GM21390 (cell line): ENCODE measurements at regions not wholly inside any gene's neighbourhood (a gene's known extent, or its start where the extent isn't known, plus 50 kb on each side); places are given as distances from the start of the nearest gene placed in this dataset.
"Not testable (repeated sequence)": the region's sequence is repeated elsewhere in the genome, so short reads cannot be mapped to it uniquely, and the experiment has no call there.

Experiments
- ATAC-seq: cut with Tn5 transposase; IDR thresholded peaks from one replicate; pipeline ENCODE4 v1.9.1; 2021; ENCODE audit not compliant: unreplicated experiment

GRCh38 chr10:125407557-125407956 lies 247.2 kb upstream of the CTBP2 start:
- ATAC-seq, result no peak

GRCh38 chr10:125407000-125407502 lies 246.7 kb upstream of the CTBP2 start:
- ATAC-seq, result no peak

DNA sequence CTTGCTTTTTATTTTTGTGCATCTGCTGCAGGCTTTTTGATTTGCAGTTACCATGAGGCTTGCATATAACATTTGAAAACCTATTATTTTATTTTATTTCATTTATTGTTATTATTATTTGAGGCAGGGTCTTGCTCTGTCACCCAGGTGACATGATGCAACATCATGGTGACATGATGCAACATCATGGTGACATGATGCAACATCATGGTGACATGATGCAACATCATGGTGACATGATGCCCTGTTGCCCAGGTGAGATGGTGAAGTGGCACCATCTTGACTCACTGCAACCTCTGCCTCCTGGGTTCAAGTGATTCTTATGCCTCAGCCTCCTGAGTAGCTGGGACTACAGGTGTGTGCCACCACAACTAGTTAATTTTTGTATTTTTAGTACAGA lies 244.5 kb upstream of the CTBP2 start:
- not testable (repeated sequence) for ATAC-seq

GRCh38 chr10:125401462-125401861 lies 241.1 kb upstream of the CTBP2 start:
- ATAC-seq, result no peak

GRCh38 chr10:125399289-125399688 lies 238.9 kb upstream of the CTBP2 start:
- ATAC-seq, result no peak

DNA sequence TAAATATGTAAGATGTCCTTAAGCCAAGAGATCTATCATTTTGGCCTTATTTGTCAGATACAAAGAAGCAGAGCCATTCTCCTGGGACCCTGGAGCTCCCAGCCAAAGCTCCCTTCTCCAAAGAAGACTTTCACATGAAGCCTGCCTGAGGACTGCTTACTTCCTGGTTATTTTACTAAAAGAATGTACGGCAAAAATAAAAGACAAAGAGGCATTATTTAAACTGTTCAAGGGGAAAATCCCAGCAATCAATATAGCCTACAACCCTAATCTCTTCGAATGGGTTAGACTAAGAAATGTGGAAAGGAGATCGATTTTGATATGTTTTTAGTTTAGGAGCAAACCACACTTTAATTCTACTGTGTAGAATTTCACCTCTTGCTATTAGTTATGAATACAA lies 237.9 kb upstream of the CTBP2 start:
- ATAC-seq, result no peak

- no peak for ATAC-seq
These were observed 237.2 kb upstream of the CTBP2 start for GRCh38 chr10:125397608-125398007.

- no peak for ATAC-seq
These were observed 236.3 kb upstream of the CTBP2 start for GRCh38 chr10:125396676-125397075.

GRCh38 chr10:125392609-125393008 lies 232.2 kb upstream of the CTBP2 start:
- ATAC-seq, result no peak

GRCh38 chr10:125392154-125392553 lies 231.8 kb upstream of the CTBP2 start:
- ATAC-seq, result no peak

DNA sequence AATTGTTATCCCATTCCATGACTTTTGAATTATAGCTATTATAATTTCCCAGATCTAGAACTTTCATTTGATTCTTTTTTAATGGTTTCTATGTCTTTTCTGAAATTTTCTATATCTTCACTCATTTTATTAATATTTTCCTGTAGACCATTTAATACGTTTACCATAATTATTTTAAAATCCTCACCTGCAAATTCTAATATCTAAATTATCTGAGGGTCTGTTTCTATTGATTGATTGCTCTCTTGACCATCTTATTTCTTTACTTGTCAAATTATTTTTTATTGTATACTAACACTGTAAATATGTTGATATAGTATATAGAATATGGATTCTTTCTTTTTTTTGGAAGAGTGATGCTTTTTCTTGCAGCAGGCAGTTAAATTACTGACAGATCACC lies 229.3 kb upstream of the CTBP2 start:
- no peak for ATAC-seq

- no peak for ATAC-seq
These were observed 219.2 kb upstream of the CTBP2 start for GRCh38 chr10:125379592-125379991.

DNA sequence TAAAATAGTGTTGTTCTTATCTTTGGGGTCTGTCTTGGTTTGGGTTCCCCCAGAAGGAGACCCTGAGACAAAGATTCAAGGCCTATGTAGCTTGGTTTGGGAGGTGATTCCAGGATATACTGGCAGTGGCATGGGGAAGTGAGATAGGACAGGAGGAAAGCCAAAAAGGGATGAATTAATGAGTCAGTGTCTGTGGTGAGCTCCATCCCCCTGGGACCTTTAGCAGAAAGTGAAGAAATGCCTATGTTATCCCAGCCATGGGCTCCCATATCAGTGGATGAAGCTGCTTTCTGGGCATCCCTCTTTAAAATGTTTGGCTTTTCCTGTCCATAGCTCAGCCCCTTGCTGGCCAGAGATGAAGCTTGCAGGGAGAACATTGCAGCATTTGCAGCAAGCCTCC lies 217.0 kb upstream of the CTBP2 start:
- ATAC-seq, result no peak

DNA sequence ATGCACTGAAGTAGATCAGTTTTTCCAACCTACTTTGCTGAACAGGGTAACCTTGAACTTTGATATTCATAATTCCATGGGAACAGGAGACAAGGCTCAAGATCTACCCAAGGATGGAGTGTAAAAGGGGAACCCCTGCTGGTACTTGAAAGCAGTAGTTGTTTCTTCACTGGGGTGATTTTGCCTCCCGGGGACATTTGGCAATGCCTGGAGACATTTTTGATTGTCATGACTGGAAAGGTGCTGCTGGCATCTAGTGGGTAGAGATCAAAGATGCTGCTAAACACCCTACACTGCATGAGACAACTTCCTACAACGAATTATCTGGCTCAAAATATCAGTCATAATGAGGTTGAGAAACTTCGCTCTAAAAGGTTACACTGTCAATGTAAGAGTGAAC lies 214.8 kb upstream of the CTBP2 start:
- no peak for ATAC-seq

- no peak for ATAC-seq
These were observed 213.2 kb upstream of the CTBP2 start for GRCh38 chr10:125373546-125373945.

DNA sequence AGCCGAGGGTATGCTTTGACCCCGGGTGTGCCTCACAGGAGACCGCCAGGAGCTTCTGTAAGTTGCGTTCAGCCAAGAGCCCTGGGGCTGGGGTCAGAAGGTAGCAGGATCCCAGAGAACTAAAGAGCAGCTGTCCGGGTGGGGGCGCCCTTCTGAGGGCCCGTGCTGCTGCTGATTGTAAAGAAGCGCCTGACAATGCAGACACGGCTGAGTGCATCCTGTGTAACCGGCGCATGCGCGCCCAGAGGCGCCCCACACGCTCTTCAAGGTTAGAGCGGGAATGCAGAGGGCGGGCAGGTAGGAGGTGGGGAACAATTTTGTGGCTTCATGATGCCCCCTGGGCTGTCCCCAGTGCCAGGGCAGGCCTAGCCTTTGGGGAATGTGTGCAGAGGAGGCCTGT lies 210.2 kb upstream of the CTBP2 start:
- ATAC-seq, result no peak

GRCh38 chr10:125369382-125370326 lies 209.3 kb upstream of the CTBP2 start:
- no peak for ATAC-seq

- no peak for ATAC-seq
These were observed 207.8 kb upstream of the CTBP2 start for GRCh38 chr10:125368146-125368545.

DNA sequence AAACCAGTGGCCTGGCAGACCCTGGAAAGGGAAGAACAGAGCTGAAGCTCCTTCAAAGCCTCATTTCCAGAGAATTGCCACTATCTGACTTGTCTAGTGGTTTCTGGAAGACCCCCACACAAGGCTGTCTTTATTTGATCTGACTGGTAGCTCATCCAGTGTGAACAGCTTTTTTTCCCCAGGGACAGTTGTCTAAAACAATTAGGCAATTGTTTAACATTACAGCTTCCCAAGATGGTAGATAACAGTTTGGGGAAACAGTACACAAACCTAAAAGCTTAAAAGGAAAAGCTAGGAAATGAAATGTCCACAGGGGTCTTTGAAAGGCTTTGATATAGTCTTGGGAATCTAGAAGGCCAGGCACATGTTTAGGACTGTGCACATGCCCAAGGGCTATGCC lies 203.4 kb upstream of the CTBP2 start:
- no peak for ATAC-seq

DNA sequence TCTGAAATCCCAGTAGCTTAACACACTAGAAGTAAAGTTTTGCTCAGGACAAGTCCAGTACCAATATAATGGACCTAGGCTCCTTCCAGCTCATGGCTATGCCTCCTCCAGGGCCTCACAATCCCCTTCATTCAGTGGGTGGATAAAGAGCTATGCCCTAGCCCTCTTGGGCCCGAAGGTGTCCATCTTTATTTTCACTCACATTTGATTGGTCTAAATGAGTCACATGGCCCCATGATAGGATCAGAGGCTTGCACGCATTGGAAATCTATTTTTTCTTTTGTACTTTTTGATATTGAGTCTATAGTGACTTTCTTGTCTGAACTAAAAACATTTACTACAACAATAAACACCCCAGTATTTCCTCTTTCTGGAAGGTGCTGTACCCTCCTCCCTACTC lies 202.6 kb upstream of the CTBP2 start:
- no peak for ATAC-seq

GRCh38 chr10:125359401-125359800 lies 199.0 kb upstream of the CTBP2 start:
- no peak for ATAC-seq

DNA sequence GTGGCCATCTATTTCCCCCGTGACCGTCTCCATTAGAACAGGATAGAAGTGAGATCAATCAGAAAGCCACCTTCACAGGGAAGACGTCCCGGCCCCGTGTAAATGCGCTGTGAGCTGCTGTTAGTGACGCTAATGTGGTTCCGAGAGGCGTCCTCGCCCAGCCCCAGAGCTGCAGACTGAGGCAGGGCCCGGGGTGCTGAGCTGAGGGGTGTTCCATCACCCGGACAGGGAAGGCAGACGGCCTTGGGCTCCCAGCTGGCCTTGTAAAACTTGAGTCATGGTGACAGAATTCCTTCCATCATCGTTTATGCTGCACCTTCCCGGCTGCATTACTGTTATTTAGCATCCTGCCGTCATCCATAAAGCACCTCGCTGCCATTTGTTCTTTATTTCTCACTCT lies 195.3 kb upstream of the CTBP2 start:
- ATAC-seq, result no peak

DNA sequence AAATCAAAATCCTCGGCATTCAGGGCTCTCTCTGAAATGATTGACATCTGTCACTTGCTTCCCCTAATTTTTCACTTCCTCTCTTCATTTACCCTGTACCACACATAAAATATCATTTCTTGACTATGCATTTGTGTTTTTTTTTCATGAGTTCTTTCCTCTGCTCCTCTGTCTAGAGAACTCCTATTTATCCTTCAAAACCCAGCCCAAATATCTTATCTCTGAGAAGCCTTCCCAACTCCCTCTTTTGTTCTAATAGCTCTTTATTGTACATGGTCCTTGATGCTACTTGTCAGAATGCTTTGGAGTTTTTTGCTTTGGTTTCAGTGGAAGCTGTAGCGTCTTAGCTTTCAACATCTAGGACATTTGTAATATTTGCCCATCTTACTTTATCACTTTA lies 190.2 kb upstream of the CTBP2 start:
- no peak for ATAC-seq
